GM18517 (cell line): ENCODE measurements at regions not wholly inside any gene's neighbourhood (a gene's known extent, or its start where the extent isn't known, plus 50 kb on each side); places are given as distances from the start of the nearest gene placed in this dataset.

ENCODE experiments used
- ATAC-seq: cut with Tn5 transposase; IDR thresholded peaks from one replicate; pipeline ENCODE4 v1.9.1; 2021; ENCODE audit warnings: mild to moderate bottlenecking, moderate library complexity; ENCODE audit not compliant: unreplicated experiment

- no peak for ATAC-seq
These were observed 199.5 kb upstream of the PLET1 start for GRCh38 chr11:112460141-112460540.

GRCh38 chr11:112464949-112465348, 204.3 kb upstream of the PLET1 start:
- ATAC-seq, result no peak

GRCh38 chr11:112465433-112466024, 204.9 kb upstream of the PLET1 start:
- ATAC-seq, result no peak

- no peak for ATAC-seq
These were observed 207.1 kb upstream of the PLET1 start for GRCh38 chr11:112467721-112468120.

GRCh38 chr11:112469376-112469775, 208.7 kb upstream of the PLET1 start:
- ATAC-seq, result no peak

GRCh38 chr11:112470355-112470754, 209.7 kb upstream of the PLET1 start:
- ATAC-seq, result no peak

- no peak for ATAC-seq
These were observed 211.1 kb upstream of the PLET1 start for GRCh38 chr11:112471731-112472130.

- no peak for ATAC-seq
These were observed 216.5 kb upstream of the PLET1 start for GRCh38 chr11:112477152-112477551.

- no peak for ATAC-seq
These were observed 217.1 kb upstream of the PLET1 start for GRCh38 chr11:112477581-112478317.

- ATAC-seq, result no peak
These were observed 218.1 kb upstream of the PLET1 start for GRCh38 chr11:112478806-112479205.

- ATAC-seq, result no peak
These were observed 220.8 kb upstream of the PLET1 start for GRCh38 chr11:112481431-112481830.

- ATAC-seq, result no peak
These were observed 221.2 kb upstream of the PLET1 start for GRCh38 chr11:112481893-112482292.

- no peak for ATAC-seq
These were observed 224.6 kb upstream of the PLET1 start for GRCh38 chr11:112485280-112485679.

- ATAC-seq, result no peak
These were observed 237.2 kb upstream of the PLET1 start for GRCh38 chr11:112497826-112498225.

GRCh38 chr11:112498701-112499100, 238.0 kb upstream of the PLET1 start:
- ATAC-seq, result no peak

- no peak for ATAC-seq
These were observed 238.7 kb upstream of the PLET1 start for GRCh38 chr11:112499153-112499880.

- no peak for ATAC-seq
These were observed 239.2 kb upstream of the PLET1 start for GRCh38 chr11:112499881-112500204.

- no peak for ATAC-seq
These were observed 242.8 kb upstream of the PLET1 start for GRCh38 chr11:112503410-112503809.

- no peak for ATAC-seq
These were observed 243.4 kb upstream of the PLET1 start for GRCh38 chr11:112504056-112504455.

- ATAC-seq, result no peak
These were observed 246.2 kb upstream of the PLET1 start for GRCh38 chr11:112506852-112507251.

GRCh38 chr11:112507281-112507680, 246.6 kb upstream of the PLET1 start:
- no peak for ATAC-seq

- no peak for ATAC-seq
These were observed 248.1 kb upstream of the PLET1 start for GRCh38 chr11:112508750-112509149.
